ENCODE measurements at regions not wholly inside any gene's neighbourhood (a gene's known extent, or its start where the extent isn't known, plus 50 kb on each side); places are given as distances from the start of the nearest gene placed in this dataset.

DNA sequence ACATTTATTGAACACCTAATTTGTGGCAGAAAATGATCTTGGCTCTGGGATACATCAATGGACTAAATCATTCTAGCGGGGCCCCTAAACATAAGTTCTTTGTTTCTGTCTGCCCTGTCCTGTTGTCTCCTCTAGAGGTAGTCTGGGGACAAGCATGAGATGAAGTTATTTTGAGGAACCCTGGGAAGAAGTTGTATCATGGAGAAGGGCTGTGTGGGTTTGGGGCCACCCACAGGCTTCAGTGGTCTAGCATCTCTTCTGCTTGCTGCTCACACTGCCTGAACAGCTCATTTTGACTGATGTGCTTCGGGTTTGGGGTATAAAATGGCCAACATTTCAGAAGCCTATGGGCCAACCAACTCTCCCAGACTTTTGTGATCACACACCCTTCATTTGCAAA is 50.3 kb upstream of the OSBPL11 start:
- Histone ChIP-seq H3K27me3 (replicated peaks; ENCODE audit: control insufficient read depth, insufficient read depth, low read length) (no peaks in the 10 kb centered on the region), H3K9ac (ENCODE audit: low read length) (no peak overlapping the region), H3K4me3 (ENCODE audit: low read length) (no peak overlapping the region), H3K4me1 (ENCODE audit: control insufficient read depth, insufficient read depth, low read length) (peaks cover 46% of the 10 kb centered on the region), H3K9me3 (ENCODE audit: control insufficient read depth, low read length) (no peaks in the 10 kb centered on the region), H3K36me3 (ENCODE audit: control insufficient read depth, insufficient read depth, low read length, severe bottlenecking) (no peaks in the 10 kb centered on the region)
- no peak for DNase-seq (ENCODE audit: low read depth)

DNA sequence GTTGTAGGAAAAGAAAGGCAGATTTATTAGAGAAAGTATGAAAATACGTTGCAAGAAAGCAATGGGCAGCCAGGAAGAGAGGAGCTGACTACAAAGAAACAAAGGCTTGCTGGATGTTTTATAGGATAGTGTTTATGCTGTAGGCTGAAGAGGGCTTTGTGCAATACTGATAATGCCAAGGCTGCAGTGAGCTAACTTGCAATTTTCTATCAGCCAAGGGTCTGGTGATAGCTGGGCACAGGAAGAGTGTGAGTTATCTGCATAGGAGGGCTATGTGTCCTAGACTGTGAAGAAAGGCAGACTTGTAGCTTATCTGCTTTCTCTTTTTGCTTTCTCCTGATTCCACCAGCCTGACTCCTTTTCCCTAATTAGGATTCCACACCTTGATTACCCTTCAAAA is 51.3 kb upstream of the OSBPL11 start:
- Histone ChIP-seq H3K4me1 (ENCODE audit: control insufficient read depth, insufficient read depth, low read length) (peaks cover 50% of the 10 kb centered on the region), H3K4me3 (ENCODE audit: low read length) (no peak overlapping the region), H3K9ac (ENCODE audit: low read length) (no peak overlapping the region), H3K27me3 (replicated peaks; ENCODE audit: control insufficient read depth, insufficient read depth, low read length) (no peaks in the 10 kb centered on the region), H3K36me3 (ENCODE audit: control insufficient read depth, insufficient read depth, low read length, severe bottlenecking) (no peaks in the 10 kb centered on the region), H3K9me3 (ENCODE audit: control insufficient read depth, low read length) (no peaks in the 10 kb centered on the region)
- DNase-seq (ENCODE audit: low read depth) = no peak

DNA sequence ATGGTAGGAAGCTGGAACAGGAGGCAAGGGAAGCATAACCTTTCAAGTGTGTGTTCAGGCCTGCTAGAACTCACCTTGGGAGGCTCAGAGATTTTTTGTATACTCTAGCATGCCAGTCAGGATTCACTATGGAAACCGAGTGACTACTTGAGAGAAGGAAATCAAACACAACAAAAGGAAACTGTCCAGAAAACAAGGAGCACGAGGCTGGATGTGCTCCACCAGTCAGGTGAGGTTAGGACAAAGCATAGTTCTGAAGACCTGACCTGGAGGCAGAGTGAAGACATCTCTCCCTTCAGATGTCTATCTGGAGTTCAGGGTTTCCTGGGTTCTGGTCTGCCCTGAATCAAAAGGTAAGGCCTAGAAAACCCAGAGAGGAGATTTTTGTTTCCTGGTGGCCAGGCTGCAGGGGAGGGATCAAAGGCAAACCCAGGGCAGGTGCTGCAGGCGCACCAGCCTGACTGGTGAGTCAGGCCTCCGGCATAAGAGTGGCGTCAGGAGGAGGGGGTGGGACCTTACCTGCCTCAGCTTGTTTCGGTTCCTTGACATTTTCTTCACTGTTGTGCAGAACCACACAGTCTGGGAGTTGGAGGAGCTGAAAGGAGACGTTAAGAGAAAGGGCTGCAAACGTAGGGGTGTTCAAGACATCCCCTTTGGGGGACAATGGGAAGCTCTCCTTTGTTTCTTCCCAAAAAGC is 52.2 kb upstream of the OSBPL11 start:
- no peaks in the 10 kb centered on the region for H3K36me3 ChIP-seq (ENCODE audit: control insufficient read depth, insufficient read depth, low read length, severe bottlenecking)
- no peaks in the 10 kb centered on the region for H3K27me3 ChIP-seq (replicated peaks; ENCODE audit: control insufficient read depth, insufficient read depth, low read length)
- H3K9ac ChIP-seq (ENCODE audit: low read length) = peak overlapping the region; percentile 35
- H3K9me3 ChIP-seq (ENCODE audit: control insufficient read depth, low read length) = no peaks in the 10 kb centered on the region
- H3K4me3 ChIP-seq (ENCODE audit: low read length) = no peak overlapping the region
- DNase-seq (ENCODE audit: low read depth) = no peak
- peaks cover 47% of the 10 kb centered on the region for H3K4me1 ChIP-seq (ENCODE audit: control insufficient read depth, insufficient read depth, low read length)

DNA sequence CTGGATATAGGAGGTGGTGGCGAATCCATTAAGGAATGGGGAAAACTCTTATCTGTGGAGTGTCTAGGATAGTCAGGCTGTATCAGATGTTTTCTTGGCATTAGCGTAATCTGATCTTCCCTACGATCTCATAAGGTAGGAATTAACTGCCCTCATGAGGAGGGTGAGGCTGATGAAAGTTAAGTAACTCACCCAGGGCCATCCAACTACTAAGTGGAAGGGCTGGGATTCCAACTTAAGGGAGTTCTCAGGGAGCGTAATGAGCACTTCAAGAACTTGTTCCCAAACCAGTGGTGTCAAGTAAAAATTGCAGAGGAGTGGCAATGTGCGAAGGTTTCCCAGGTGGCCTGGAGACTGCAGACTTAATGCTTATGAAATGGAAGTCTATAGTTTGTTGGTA is 55.9 kb upstream of the OSBPL11 start:
- Histone ChIP-seq H3K27me3 (replicated peaks; ENCODE audit: control insufficient read depth, insufficient read depth, low read length) (no peaks in the 10 kb centered on the region), H3K36me3 (ENCODE audit: control insufficient read depth, insufficient read depth, low read length, severe bottlenecking) (no peaks in the 10 kb centered on the region), H3K9me3 (ENCODE audit: control insufficient read depth, low read length) (no peaks in the 10 kb centered on the region), H3K4me3 (ENCODE audit: low read length) (no peak overlapping the region), H3K9ac (ENCODE audit: low read length) (no peak overlapping the region), H3K4me1 (ENCODE audit: control insufficient read depth, insufficient read depth, low read length) (peaks cover 35% of the 10 kb centered on the region)
- peak; percentile 42 for DNase-seq (ENCODE audit: low read depth)

DNA sequence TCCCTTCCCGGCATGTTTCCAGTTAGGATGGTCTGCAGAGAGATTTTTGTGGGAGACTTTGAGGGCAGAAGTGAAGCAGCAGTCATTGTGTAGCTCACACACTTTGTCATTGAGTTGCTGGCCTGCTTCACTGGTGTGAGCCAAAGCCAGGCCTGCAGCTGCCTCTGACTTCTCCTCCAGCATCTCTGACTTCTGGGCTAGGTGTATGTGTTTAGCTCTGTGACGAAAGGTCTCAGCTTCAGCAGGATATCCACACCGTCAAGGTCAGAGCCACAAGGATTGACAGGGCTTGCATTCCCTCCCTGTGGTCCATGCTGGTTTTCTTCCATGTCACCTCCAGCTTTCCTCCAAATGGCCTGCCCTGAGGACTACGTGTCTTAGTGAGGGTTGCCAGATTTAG is 57.1 kb upstream of the OSBPL11 start:
- no peak overlapping the region for H3K9ac ChIP-seq (ENCODE audit: low read length)
- no peaks in the 10 kb centered on the region for H3K27me3 ChIP-seq (replicated peaks; ENCODE audit: control insufficient read depth, insufficient read depth, low read length)
- no peak overlapping the region for H3K4me3 ChIP-seq (ENCODE audit: low read length)
- DNase-seq (ENCODE audit: low read depth) = no peak
- H3K36me3 ChIP-seq (ENCODE audit: control insufficient read depth, insufficient read depth, low read length, severe bottlenecking) = no peaks in the 10 kb centered on the region
- peaks cover 32% of the 10 kb centered on the region for H3K4me1 ChIP-seq (ENCODE audit: control insufficient read depth, insufficient read depth, low read length)
- no peaks in the 10 kb centered on the region for H3K9me3 ChIP-seq (ENCODE audit: control insufficient read depth, low read length)

DNA sequence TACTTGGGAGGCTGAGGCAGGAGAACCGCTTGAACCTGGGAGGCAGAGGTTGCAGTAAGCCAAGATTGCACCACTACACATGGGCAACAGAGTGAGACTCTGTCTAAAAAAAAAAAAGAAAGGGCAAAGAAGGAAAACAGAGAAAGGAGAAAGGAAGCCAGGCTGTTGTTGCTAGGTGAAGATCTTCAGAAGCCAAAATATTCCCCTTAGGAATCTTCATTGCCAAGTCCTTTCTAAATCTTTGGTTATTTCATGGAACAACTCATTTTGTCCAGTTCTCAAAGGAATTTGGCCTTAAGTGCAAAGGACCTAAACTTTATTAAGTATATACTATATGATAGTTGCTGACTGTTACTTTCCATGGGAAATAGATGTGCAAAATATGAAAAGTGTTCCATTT is 59.2 kb upstream of the OSBPL11 start:
- Histone ChIP-seq H3K9ac (ENCODE audit: low read length) (no peak overlapping the region), H3K27me3 (replicated peaks; ENCODE audit: control insufficient read depth, insufficient read depth, low read length) (no peaks in the 10 kb centered on the region), H3K4me1 (ENCODE audit: control insufficient read depth, insufficient read depth, low read length) (peaks cover 16% of the 10 kb centered on the region), H3K9me3 (ENCODE audit: control insufficient read depth, low read length) (no peaks in the 10 kb centered on the region), H3K36me3 (ENCODE audit: control insufficient read depth, insufficient read depth, low read length, severe bottlenecking) (no peaks in the 10 kb centered on the region), H3K4me3 (ENCODE audit: low read length) (no peak overlapping the region)
- DNase-seq (ENCODE audit: low read depth) = no peak

DNA sequence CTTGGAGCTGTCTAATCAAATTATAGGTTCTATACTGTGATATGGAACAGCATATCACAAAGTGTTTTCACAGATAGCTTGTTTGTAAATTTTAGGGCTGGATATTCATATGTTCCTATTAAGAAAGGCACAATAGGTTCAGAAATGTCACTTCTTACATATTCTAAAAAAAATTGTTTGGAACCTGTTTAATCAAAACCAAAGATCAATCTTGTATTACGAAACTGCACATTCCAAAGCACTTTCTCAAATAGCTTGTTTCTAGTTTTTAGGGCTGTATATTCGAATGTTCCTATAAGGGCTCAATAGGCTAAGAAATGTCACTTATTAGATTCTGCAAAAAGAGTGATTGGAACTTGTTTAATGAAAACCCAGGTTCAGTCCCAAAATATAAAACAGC is 67.4 kb upstream of the OSBPL11 start:
- no peaks in the 10 kb centered on the region for H3K9me3 ChIP-seq (ENCODE audit: control insufficient read depth, low read length)
- DNase-seq (ENCODE audit: low read depth) = peak; percentile 61
- no peaks in the 10 kb centered on the region for H3K36me3 ChIP-seq (ENCODE audit: control insufficient read depth, insufficient read depth, low read length, severe bottlenecking)
- peaks cover 11% of the 10 kb centered on the region for H3K4me1 ChIP-seq (ENCODE audit: control insufficient read depth, insufficient read depth, low read length)
- no peaks in the 10 kb centered on the region for H3K27me3 ChIP-seq (replicated peaks; ENCODE audit: control insufficient read depth, insufficient read depth, low read length)
- H3K9ac ChIP-seq (ENCODE audit: low read length) = no peak overlapping the region
- no peak overlapping the region for H3K4me3 ChIP-seq (ENCODE audit: low read length)

DNA sequence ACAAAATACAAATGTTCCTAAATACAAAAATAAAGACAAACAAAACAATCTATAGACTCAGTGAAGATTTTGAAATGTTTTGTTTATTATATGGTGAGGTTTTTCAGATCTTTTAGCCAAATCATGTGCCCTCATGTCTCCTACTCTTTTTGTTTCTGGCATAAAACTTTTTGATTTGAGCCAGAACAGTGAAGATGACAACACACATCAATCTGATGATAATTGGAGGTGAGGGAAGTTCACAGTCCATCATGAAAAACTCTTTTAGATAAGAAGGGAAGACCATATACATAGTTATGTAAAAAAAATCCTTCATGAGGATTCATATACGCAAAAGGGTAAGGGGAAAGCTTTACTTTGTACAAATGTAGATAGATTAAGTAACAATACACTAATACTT is 75.1 kb upstream of the OSBPL11 start:
- Histone ChIP-seq H3K9ac (ENCODE audit: low read length) (no peak overlapping the region), H3K9me3 (ENCODE audit: control insufficient read depth, low read length) (peaks cover 2% of the 10 kb centered on the region), H3K4me3 (ENCODE audit: low read length) (no peak overlapping the region), H3K4me1 (ENCODE audit: control insufficient read depth, insufficient read depth, low read length) (peaks cover 4% of the 10 kb centered on the region), H3K36me3 (ENCODE audit: control insufficient read depth, insufficient read depth, low read length, severe bottlenecking) (no peaks in the 10 kb centered on the region), H3K27me3 (replicated peaks; ENCODE audit: control insufficient read depth, insufficient read depth, low read length) (no peaks in the 10 kb centered on the region)
- no peak for DNase-seq (ENCODE audit: low read depth)

DNA sequence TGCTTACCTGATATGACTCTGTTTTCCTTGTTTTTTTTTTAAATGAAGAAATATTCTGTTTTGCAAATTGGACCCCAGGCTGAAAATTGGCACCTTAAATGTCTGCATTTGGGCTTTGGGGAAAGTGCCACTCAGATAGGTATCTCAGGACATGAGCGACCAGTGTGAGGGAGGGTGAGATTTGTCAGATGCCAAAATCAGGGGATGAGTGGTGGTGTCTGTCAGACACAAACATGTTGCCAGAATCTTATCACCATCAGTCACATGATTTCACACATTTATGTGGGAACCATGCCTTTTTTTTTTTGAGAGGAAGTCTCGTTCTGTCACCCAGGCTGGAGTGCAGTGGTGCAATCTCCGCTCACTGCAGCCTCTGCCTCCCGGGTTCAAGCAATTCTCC is 75.6 kb upstream of the OSBPL11 start:
- Histone ChIP-seq H3K9me3 (ENCODE audit: control insufficient read depth, low read length) (peaks cover 2% of the 10 kb centered on the region), H3K9ac (ENCODE audit: low read length) (no peak overlapping the region), H3K4me1 (ENCODE audit: control insufficient read depth, insufficient read depth, low read length) (peaks cover 4% of the 10 kb centered on the region), H3K27me3 (replicated peaks; ENCODE audit: control insufficient read depth, insufficient read depth, low read length) (no peaks in the 10 kb centered on the region), H3K4me3 (ENCODE audit: low read length) (no peak overlapping the region), H3K36me3 (ENCODE audit: control insufficient read depth, insufficient read depth, low read length, severe bottlenecking) (no peaks in the 10 kb centered on the region)
- DNase-seq (ENCODE audit: low read depth) = no peak

DNA sequence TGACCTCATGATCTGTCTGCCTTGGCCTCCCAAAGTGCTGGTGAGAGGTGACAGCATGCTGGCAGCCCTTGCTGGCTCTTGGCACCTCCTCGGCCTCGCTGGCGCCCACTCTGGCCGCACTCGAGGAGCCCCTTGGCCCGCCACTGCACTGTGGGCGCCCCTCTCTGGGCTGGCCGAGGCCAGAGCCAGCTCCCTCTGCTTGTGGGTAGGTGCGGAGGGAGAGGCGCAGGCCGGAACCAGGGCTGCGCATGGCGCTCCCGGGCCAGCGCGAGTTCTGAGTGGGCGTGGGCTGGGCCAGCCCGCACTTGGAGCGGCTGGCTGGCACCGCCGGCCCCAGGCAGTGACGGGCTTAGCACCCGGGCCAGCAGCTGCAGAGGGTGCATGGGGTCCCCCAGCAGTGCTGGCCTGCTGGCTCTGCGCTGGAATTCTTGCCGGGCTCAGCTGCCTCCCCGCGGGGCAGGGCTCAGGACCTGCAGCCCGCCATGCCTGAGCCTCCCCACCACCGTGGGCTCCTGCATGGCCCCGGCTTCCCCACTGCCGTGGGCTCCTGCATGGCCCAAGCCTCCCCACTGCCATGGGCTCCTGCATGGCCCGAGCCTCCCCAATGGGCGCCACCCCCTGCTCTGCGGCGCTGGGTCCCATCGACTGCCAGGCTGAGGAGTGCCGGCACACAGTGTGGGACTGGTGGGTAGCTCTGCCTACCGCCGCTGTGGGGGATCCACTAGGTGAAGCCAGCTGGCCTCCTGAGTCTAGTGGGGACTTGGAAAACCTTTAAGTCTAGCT is 76.4 kb upstream of the OSBPL11 start:
- DNase-seq (ENCODE audit: low read depth) = no peak
- H3K27me3 ChIP-seq (replicated peaks; ENCODE audit: control insufficient read depth, insufficient read depth, low read length) = no peaks in the 10 kb centered on the region
- peaks cover 4% of the 10 kb centered on the region for H3K4me1 ChIP-seq (ENCODE audit: control insufficient read depth, insufficient read depth, low read length)
- no peak overlapping the region for H3K4me3 ChIP-seq (ENCODE audit: low read length)
- peaks cover 2% of the 10 kb centered on the region for H3K9me3 ChIP-seq (ENCODE audit: control insufficient read depth, low read length)
- H3K9ac ChIP-seq (ENCODE audit: low read length) = no peak overlapping the region
- H3K36me3 ChIP-seq (ENCODE audit: control insufficient read depth, insufficient read depth, low read length, severe bottlenecking) = no peaks in the 10 kb centered on the region

DNA sequence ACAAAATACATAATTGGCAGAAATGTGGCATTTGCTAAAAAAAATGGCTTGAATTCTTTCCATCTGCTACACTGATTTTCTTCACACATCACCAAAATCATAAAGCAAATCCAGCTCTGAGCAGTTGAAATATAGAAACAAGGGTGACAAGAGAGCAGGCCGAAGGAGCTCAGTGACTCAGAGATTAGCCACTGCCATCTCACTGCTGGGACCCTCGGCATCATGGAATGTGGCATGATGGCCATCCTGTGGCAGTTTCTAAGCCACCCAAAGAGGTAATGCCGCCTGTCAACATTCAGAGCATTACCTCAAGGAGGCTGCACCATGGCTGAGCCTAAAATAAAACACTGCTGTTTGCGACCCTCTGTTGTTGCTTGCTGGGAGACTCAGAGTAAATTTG is 80.5 kb upstream of the OSBPL11 start:
- Histone ChIP-seq H3K9me3 (ENCODE audit: control insufficient read depth, low read length) (peaks cover 2% of the 10 kb centered on the region), H3K4me3 (ENCODE audit: low read length) (no peak overlapping the region), H3K4me1 (ENCODE audit: control insufficient read depth, insufficient read depth, low read length) (peaks cover 4% of the 10 kb centered on the region), H3K9ac (ENCODE audit: low read length) (no peak overlapping the region), H3K36me3 (ENCODE audit: control insufficient read depth, insufficient read depth, low read length, severe bottlenecking) (no peaks in the 10 kb centered on the region), H3K27me3 (replicated peaks; ENCODE audit: control insufficient read depth, insufficient read depth, low read length) (no peaks in the 10 kb centered on the region)
- no peak for DNase-seq (ENCODE audit: low read depth)

All from adipocyte (in vitro differentiated cells).